ENCODE measurements at regions not wholly inside any gene's neighbourhood (a gene's known extent, or its start where the extent isn't known, plus 50 kb on each side); places are given as distances from the start of the nearest gene placed in this dataset.

GRCh38 chr13:97148894-97149293 lies 73.2 kb upstream of the MBNL2 start:
- no peak for TF ChIP-seq TEAD4 (IDR thresholded peaks at IDR 0.05)
- TF ChIP-seq EP300 (IDR thresholded peaks at IDR 0.05; ENCODE audit: borderline replicate concordance), result no peak
- no peak for TF ChIP-seq REST (IDR thresholded peaks at IDR 0.05; ENCODE audit: low read depth)
- TF ChIP-seq MAX (IDR thresholded peaks at IDR 0.05), result no peak
- TF ChIP-seq CEBPB (IDR thresholded peaks at IDR 0.05), result no peak
- no peak for TF ChIP-seq EGR1 (IDR thresholded peaks at IDR 0.05)
- no peak for TF ChIP-seq TAF1 (IDR thresholded peaks at IDR 0.05; ENCODE audit: low read depth)
- TF ChIP-seq ZBTB7A (IDR thresholded peaks at IDR 0.05; ENCODE audit: low read depth), result no peak
- TF ChIP-seq USF1 (IDR thresholded peaks at IDR 0.05), result no peak
- no peak for TF ChIP-seq CREB1 (IDR thresholded peaks at IDR 0.05; ENCODE audit: low read depth)

All from Ishikawa (cell line).